Renal cortex interstitium (tissue), 11 donors: ENCODE measurements at regions not wholly inside any gene's neighbourhood (a gene's known extent, or its start where the extent isn't known, plus 50 kb on each side); places are given as distances from the start of the nearest gene placed in this dataset.

Source experiments
- DNase-seq, 11 donors: peaks; one replicate each; pipeline ENCODE4 v3.0.0-alpha.2; 2013; ENCODE audit warnings: low read depth in 9 of 11, low spot score in 4 of 11; ENCODE audit errors: extremely low read depth in 1 of 11

- no peak for DNase-seq
Measured at GRCh38 chr10:78150756-78151155, 117.1 kb downstream of the RPS24 start.

DNA sequence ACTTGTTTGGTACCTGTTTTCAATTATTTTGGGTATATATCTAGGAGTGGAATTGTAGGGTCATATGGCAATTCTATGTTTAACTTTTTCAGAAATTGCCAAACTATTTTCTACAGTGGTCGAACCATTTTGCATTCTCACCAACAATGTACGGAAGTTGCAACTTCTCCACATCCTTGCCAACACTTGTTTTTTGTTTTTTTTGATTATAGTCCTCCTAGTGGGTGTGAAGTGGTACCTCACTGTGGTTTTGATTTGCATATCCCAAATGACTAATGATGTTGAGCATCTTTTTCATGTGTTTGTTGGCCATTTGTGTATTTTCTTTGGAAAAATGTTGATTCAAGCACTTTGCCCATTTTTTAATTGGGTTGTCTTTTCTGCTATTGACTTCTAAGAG, 122.1 kb downstream of the RPS24 start:
- no peak for DNase-seq

GRCh38 chr10:78160591-78160990, 126.9 kb downstream of the RPS24 start:
- DNase-seq: no peak

DNA sequence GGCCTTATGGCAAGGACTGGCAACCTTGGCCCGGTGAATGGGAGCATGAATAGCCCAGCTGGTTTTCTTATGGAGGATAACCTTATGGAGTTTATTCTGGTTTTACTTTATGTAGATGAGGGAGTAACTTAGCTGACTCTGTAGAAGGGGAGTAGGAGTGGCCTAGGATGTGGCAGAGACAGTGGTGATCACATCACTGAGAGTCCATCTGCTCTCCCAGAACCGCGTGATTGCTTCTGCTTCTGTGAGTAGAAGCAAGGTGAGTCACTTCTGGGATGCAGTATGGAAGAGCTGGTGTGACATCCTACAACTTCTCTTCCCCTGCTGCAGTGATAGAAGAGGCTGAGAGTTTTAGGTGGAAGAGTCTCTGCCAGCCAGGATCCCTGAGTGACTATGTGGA, 129.2 kb downstream of the RPS24 start:
- no peak for DNase-seq

- DNase-seq: no peak
Measured at GRCh38 chr10:78164702-78165101, 131.0 kb downstream of the RPS24 start.

GRCh38 chr10:78165172-78165571, 131.5 kb downstream of the RPS24 start:
- no peak for DNase-seq

DNA sequence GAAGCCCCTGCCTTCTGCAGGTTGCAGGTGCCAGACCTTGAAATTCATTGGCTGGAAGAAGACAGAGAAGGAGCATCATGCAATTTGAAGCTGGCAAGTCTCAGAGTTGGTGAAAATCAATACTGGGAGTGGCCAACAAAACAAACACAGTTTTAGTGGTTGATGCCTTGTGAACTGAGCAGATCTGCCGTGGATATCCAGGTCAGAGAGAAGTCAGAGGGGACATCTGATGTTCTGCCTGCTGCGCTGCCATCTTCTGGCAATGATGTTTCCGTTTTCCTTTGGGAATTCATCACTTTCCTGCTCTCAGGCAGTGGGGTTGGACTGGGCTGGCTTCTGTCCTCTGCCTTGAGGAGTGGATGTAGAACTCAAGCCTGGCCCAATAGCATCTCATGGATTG, 132.0 kb downstream of the RPS24 start:
- DNase-seq: no peak

GRCh38 chr10:78166261-78166660, 132.6 kb downstream of the RPS24 start:
- no peak for DNase-seq

DNA sequence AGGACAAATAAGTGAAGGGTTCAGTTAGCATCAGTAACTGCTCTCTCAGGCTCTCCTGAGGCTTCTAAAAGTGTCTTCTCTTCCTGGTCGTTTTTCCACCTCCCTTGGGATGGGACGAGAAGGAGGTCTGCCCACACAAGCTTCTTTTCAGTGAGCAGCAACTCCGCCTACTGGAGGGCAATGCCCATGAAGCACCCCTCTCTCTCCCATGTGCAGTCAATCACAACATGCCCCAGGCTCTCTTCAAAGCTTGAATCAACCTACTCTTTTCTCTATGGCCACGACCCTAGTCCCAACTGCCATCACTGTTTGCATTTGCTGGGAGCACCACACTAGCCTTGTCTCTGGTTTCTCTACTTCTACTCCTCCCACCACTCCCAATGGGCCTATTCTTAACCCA, 135.6 kb downstream of the RPS24 start:
- DNase-seq: no peak

DNA sequence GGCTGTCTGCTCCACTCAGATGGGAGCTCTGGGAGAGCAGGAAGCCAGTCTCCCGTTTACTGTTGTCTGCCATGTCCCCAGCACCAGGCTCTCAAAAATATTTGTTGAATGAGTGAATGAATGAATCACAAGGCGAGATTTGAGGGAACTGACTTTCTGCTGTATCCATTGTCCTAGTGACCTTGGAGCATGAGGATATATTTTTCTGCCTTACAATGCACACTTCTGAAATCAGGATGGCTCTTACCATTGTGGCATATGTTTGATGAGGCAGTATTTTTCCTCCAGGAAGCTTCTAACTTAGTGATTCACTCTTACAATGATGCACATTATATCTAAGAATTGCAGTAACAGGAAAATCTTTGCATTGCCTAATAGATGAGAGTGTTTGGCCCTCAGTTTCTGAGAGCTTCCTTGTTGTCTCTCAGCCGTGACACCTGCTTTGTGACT, 136.4 kb downstream of the RPS24 start:
- no peak for DNase-seq

GRCh38 chr10:78171633-78172400, 138.2 kb downstream of the RPS24 start:
- DNase-seq: no peak

GRCh38 chr10:78173360-78174015, 139.8 kb downstream of the RPS24 start:
- no peak for DNase-seq

DNA sequence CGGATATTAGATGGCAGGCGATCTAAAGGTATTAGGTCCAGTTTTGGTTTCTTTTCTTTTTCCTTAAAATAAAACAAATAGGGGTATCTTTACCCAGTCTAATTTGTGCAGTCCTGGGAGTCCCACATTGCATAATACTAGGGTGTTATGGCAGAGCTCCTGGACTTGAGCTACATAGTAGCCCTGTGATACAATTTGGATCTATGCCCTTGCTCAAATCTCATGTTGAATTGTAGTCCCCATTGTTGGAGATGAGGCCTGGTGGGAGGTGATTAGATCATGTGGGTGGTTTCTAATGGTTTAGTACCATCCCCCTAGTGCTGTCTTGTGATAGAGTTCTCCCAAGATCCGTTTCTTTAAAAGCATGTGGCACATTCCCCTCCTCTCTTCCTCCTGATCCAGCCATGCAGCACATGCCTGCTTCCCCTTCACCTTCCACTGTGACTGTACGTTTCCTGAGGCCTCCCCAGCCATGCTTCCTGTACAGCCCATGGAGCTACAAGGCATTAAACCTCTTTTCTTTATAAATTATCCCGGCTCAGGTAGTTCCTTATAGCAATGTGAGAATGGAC, 141.9 kb downstream of the RPS24 start:
- DNase-seq: no peak

GRCh38 chr10:78176320-78177317, 143.0 kb downstream of the RPS24 start:
- no peak for DNase-seq

- no peak for DNase-seq
Measured at GRCh38 chr10:78177491-78178185, 144.0 kb downstream of the RPS24 start.

GRCh38 chr10:78178397-78178796, 144.7 kb downstream of the RPS24 start:
- no peak for DNase-seq

GRCh38 chr10:78178940-78179339, 145.3 kb downstream of the RPS24 start:
- no peak for DNase-seq

- no peak for DNase-seq
Measured at GRCh38 chr10:78179886-78180705, 146.4 kb downstream of the RPS24 start.
